Spleen (tissue), 11 donors: ENCODE measurements at regions not wholly inside any gene's neighbourhood (a gene's known extent, or its start where the extent isn't known, plus 50 kb on each side); places are given as distances from the start of the nearest gene placed in this dataset.
"Not testable (repeated sequence)": the region's sequence is repeated elsewhere in the genome, so short reads cannot be mapped to it uniquely, and the experiment has no call there.

Experiments
- DNase-seq: peaks from one replicate; pipeline ENCODE4 v3.0.0-alpha.2; 2020
- H3K27ac ChIP-seq, 8 donors: fragments of 200-600 bp; sonication (generic) in 7 of 8; 1 replicate in 4 of 8; 2 replicates in 4 of 8; pipeline versions ENCODE4 v1.5.0 to v1.8.0; 2016 to 2021; ENCODE audit warnings: inconsistent platforms in 4 of 8, mild to moderate bottlenecking in 4 of 8, moderate library complexity in 1 of 8
- H3K27me3 ChIP-seq, 7 donors: fragments of 200-600 bp; sonication (generic) in 6 of 7; replicated peaks in 1 of 7; 1 replicate in 4 of 7; 2 replicates in 3 of 7; pipeline versions ENCODE4 v1.5.0 to v1.8.0; 2016 to 2021; ENCODE audit warnings: inconsistent platforms in 3 of 7, mild to moderate bottlenecking in 1 of 7
- H3K36me3 ChIP-seq, 6 donors: fragments of 200-600 bp; sonication (generic) in 5 of 6; 1 replicate in 4 of 6; 2 replicates in 2 of 6; pipeline versions ENCODE4 v1.5.0 to v1.8.0; 2016 to 2021; ENCODE audit warnings: inconsistent platforms in 2 of 6
- H3K4me1 ChIP-seq, 6 donors: fragments of 200-600 bp; sonication (generic) in 5 of 6; 1 replicate in 3 of 6; 2 replicates in 3 of 6; pipeline versions ENCODE4 v1.5.0 to v1.8.0; 2016 to 2021; ENCODE audit warnings: inconsistent platforms in 3 of 6
- H3K4me3 ChIP-seq, 8 donors: fragments of 200-600 bp; sonication (generic) in 7 of 8; 1 replicate in 4 of 8; 2 replicates in 4 of 8; pipeline versions ENCODE4 v1.5.0 to v1.8.0; 2016 to 2021; ENCODE audit warnings: inconsistent platforms in 4 of 8, mild to moderate bottlenecking in 4 of 8, moderate library complexity in 2 of 8
- H3K9me3 ChIP-seq, 8 donors: fragments of 200-600 bp; sonication (generic) in 7 of 8; 1 replicate in 4 of 8; 2 replicates in 4 of 8; pipeline versions ENCODE4 v1.5.0 to v1.8.0; 2016 to 2021; ENCODE audit warnings: inconsistent platforms in 4 of 8
- POLR2A ChIP-seq, 3 donors: fragments of 450-650 bp; IDR thresholded peaks; one replicate each; pipeline ENCODE4 v1.5.1; 2017; ENCODE audit warnings: antibody characterized with exemption in 3 of 3, mild to moderate bottlenecking in 1 of 3
- POLR2AphosphoS5 ChIP-seq, 3 donors: sonication (generic); formaldehyde crosslinking; IDR thresholded peaks; one replicate each; pipeline ENCODE4 v1.5.1; 2017; ENCODE audit warnings: antibody characterized with exemption in 3 of 3
- WGBS, 5 donors: extraction: QIAGEN DNeasy Blood & Tissue Kit in 3 of 5; methylation state at CpG; one replicate each; pipeline versions ENCODE4 v1.1.5 to v1.1.7; 2013 to 2018; 5-methylcytosine and 5-hydroxymethylcytosine counted together
- intact Hi-C: fragments of 100-400 bp; cut with DNase I; formaldehyde crosslinking; loops from one replicate; pipeline ENCODE4 v1.15.0; 2023; ENCODE audit warnings: low total_unique reads
- TF ChIP-seq, protein P1 (sequence below), 11 experiments: fragments of 200-600 bp in 7 of 11; fragments of 450-650 bp in 4 of 11; sonication (generic) in 4 of 11; IDR thresholded peaks in 8 of 11; conservative IDR thresholded peaks in 3 of 11; 1 replicate in 7 of 11; 2 replicates in 4 of 11; pipeline versions ENCODE4 v1.4.0 to v1.8.0; 2016 to 2021; ENCODE audit warnings: antibody characterized with exemption in 11 of 11, inconsistent platforms in 4 of 11, mild to moderate bottlenecking in 1 of 11
- donor health status: healthy with polysubstance abuse.
- donor health status: DM: no; HTN: no; CAD: no; lungs with moderate emphysema.
- donor health status: DM: no; HTN: no; CAD: no.
- donor health status: Bipolar disorder and iron deficiency.
- donor health status: healthy.
- donor health status: DM: no; HTN: no; CAD: no.
- donor health status: DM: yes; HTN: yes; CAD: no.

DNA sequence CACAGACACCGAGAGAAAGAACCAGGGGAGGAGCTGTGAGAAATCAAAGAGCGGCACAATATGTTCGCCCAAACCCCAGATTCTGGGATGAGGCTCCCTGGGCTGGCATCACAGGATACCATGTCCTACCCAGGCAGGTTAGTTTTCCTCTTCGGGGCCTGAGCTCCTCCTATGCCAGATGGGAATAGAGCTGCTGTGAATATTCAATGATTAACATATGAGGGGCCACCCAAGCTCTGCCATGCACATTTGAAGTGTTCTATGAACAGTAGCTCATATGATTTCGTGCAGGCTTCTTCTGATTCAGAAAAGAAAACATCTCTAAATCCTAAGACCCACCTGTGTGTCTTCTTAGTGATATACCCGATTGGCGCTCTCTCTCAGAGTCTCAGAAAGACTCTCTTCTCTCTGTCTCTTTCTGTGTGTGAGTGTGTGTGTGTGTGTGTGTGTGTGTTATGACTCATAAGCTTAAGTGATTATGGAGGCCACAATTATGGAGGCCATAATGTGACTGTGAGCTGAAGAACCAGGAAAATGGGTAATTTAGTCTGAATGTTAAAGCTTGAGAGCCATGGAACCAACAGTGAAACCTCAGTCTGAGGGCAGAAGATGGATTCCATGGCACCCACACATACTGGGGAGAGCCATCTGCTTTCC, 220.5 kb downstream of the KLF6 start:
- intact Hi-C loops = no loop called here
- WGBS, 5 donors = 88 to 98% (median 93%) methylated on average over 7 of the region's 7 CpGs
- no peak overlapping the region for H3K27ac ChIP-seq
- no peak for DNase-seq
- H3K36me3 ChIP-seq = no peaks in the 10 kb centered on the region
- TF ChIP-seq, protein P1, sequence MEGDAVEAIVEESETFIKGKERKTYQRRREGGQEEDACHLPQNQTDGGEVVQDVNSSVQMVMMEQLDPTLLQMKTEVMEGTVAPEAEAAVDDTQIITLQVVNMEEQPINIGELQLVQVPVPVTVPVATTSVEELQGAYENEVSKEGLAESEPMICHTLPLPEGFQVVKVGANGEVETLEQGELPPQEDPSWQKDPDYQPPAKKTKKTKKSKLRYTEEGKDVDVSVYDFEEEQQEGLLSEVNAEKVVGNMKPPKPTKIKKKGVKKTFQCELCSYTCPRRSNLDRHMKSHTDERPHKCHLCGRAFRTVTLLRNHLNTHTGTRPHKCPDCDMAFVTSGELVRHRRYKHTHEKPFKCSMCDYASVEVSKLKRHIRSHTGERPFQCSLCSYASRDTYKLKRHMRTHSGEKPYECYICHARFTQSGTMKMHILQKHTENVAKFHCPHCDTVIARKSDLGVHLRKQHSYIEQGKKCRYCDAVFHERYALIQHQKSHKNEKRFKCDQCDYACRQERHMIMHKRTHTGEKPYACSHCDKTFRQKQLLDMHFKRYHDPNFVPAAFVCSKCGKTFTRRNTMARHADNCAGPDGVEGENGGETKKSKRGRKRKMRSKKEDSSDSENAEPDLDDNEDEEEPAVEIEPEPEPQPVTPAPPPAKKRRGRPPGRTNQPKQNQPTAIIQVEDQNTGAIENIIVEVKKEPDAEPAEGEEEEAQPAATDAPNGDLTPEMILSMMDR (IDR thresholded peaks at IDR 0.05 in 8 of 11, conservative IDR thresholded peaks at IDR 0.05 in 3 of 11) = no peak
- no peak for TF ChIP-seq POLR2A (IDR thresholded peaks at IDR 0.05)
- TF ChIP-seq POLR2AphosphoS5 (IDR thresholded peaks at IDR 0.05) = no peak
- H3K4me1 ChIP-seq = no peaks in the 10 kb centered on the region
- H3K9me3 ChIP-seq = peaks cover 0 to 10% (median 7%) of the 10 kb centered on the region in 8 donors
- H3K27me3 ChIP-seq = no peaks in the 10 kb centered on the region
- H3K4me3 ChIP-seq = no peak overlapping the region

DNA sequence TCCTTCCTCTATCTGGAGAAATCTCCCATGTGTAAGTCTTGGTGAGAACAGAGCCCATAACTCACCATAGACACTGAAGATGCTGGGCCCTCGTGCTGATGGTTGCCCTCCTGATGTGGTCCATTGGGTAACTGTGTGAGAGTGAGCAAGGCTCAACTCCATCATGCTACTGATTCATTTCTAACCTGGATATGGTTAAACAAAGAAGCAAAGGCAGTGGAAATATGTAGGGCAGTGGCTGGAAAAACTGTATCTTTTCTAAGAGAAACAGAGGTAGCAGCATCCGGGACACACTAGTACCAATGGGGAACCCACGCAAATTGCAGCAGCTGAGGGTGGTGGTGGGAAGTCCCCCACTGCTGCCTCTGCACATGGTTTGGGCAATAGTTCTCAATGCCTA, 221.7 kb downstream of the KLF6 start:
- DNase-seq = no peak
- Histone ChIP-seq H3K27me3 (no peaks in the 10 kb centered on the region), H3K9me3 (peaks cover 0 to 10% (median 7%) of the 10 kb centered on the region in 8 donors), H3K36me3 (no peaks in the 10 kb centered on the region), H3K4me1 (no peaks in the 10 kb centered on the region), H3K4me3 (no peak overlapping the region), H3K27ac (no peak overlapping the region)
- no peak for TF ChIP-seq POLR2A (IDR thresholded peaks at IDR 0.05)
- TF ChIP-seq POLR2AphosphoS5 (IDR thresholded peaks at IDR 0.05) = no peak
- TF ChIP-seq, protein P1 (IDR thresholded peaks at IDR 0.05 in 8 of 11, conservative IDR thresholded peaks at IDR 0.05 in 3 of 11) = no peak
- WGBS, 5 donors = 71 to 90% (median 83%) methylated on average over 3 of the region's 3 CpGs
- intact Hi-C loops = no loop called here

DNA sequence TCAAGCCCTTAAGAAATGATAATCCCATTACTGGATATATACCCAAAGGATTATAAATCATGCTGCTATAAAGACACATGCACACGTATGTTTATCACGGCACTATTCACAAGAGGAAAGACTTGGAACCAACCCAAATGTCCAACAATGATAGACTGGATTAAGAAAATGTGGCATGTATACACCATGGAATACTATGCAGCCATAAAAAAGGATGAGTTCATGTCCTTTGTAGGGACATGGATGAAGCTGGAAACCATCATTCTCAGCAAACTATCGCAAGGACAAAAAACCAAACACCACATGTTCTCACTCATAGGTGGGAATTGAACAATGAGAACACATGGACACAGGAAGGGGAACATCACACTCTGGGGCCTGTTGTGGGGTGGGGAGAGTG, 224.4 kb downstream of the KLF6 start:
- WGBS, 5 donors = 88 to 99% (median 94%) methylated on average over 2 to 3 of the region's 3 CpGs
- not testable (repeated sequence) for DNase-seq

DNA sequence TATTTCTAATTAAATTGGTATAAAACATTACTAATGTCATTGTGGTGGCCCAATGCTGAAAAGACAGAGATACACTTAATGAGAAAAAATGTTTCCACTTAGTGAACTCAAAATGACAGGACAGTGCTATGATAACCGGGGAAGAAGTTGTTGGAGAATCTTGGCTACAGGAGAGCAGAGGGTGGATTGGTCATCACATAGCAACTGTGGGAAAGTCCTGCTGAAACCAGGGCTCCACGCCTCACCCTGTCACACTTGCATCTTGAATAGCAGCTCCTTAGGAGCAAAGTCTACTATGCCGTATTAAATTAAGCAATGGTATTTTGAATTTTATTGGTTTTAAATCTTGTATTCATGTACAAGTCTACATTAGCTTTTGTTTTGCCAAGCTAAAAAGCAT, 225.5 kb downstream of the KLF6 start:
- intact Hi-C loops = no loop called here
- 86 to 96% (median 94%) methylated on average over 3 of the region's 3 CpGs for WGBS, 5 donors

More for the DNA sequence above, 224.4 kb downstream of the KLF6 start:
- intact Hi-C loops, H3K9me3 ChIP-seq, H3K27ac ChIP-seq, H3K4me3 ChIP-seq, H3K27me3 ChIP-seq, H3K36me3 ChIP-seq, H3K4me1 ChIP-seq: not testable (repeated sequence)

More for the DNA sequence above, 225.5 kb downstream of the KLF6 start:
- Histone ChIP-seq H3K36me3 (no peaks in the 10 kb centered on the region), H3K4me1 (peaks cover 0 to 2% (median 0%) of the 10 kb centered on the region in 6 donors), H3K27ac (no peak overlapping the region), H3K27me3 (no peaks in the 10 kb centered on the region), H3K9me3 (no peaks in the 10 kb centered on the region), H3K4me3 (no peak overlapping the region)
- DNase-seq = no peak
- no peak for TF ChIP-seq POLR2A (IDR thresholded peaks at IDR 0.05)
- TF ChIP-seq POLR2AphosphoS5 (IDR thresholded peaks at IDR 0.05) = no peak
- TF ChIP-seq, protein P1 (IDR thresholded peaks at IDR 0.05 in 8 of 11, conservative IDR thresholded peaks at IDR 0.05 in 3 of 11) = no peak
